ENCODE measurements at regions not wholly inside any gene's neighbourhood (a gene's known extent, or its start where the extent isn't known, plus 50 kb on each side); places are given as distances from the start of the nearest gene placed in this dataset.

DNA sequence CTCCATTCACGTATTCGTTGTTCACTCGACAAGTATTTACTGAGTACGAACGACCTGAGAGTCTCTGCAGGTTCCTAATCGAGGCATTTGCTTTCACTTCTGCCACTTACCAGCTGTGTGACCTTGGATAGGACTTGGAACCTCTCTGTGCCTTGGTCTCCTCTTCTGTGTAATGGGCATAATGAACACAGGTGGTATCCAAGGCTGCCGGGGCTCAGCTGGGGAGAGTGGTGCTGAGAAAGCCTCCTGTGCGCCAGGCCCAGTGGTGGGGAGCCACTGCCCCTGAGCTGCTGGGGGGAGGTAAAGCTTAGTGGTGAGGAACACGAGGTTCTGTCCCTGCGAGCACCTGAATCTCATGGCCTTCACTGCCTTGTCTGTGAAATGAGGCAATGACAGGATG lies 150.7 kb downstream of the IRF8 start:
- no TSS peak for BruUV-seq (replicated peaks)
- peaks cover 2 to 19% of the 10 kb centered on the region in 2 experiments for H3K27me3 ChIP-seq (ENCODE audit: control insufficient read depth in 2 of 2, insufficient read depth in 2 of 2, low read length in 2 of 2)
- TF ChIP-seq POLR2AphosphoS5 (IDR thresholded peaks at IDR 0.05; ENCODE audit: insufficient read depth, low read depth, low read length) (no peak), EZH2 (IDR thresholded peaks at IDR 0.05; ENCODE audit: borderline replicate concordance, low read depth, low read length, severe bottlenecking) (no peak), MYC (IDR thresholded peaks at IDR 0.05; ENCODE audit: low read depth, low read length) (no peak), JUN (IDR thresholded peaks at IDR 0.05; ENCODE audit: borderline replicate concordance, insufficient read depth, insufficient read length, low read depth) (no peak), FOS (IDR thresholded peaks at IDR 0.05; ENCODE audit: borderline replicate concordance, insufficient read depth, low read length) (no peak), GATA2 (IDR thresholded peaks at IDR 0.05; ENCODE audit: insufficient read depth, insufficient read length, low read depth, low read length) (no peak), POLR2A (IDR thresholded peaks at IDR 0.05; ENCODE audit: low read depth, low read length) (no peak)
- TF ChIP-seq, protein P1, sequence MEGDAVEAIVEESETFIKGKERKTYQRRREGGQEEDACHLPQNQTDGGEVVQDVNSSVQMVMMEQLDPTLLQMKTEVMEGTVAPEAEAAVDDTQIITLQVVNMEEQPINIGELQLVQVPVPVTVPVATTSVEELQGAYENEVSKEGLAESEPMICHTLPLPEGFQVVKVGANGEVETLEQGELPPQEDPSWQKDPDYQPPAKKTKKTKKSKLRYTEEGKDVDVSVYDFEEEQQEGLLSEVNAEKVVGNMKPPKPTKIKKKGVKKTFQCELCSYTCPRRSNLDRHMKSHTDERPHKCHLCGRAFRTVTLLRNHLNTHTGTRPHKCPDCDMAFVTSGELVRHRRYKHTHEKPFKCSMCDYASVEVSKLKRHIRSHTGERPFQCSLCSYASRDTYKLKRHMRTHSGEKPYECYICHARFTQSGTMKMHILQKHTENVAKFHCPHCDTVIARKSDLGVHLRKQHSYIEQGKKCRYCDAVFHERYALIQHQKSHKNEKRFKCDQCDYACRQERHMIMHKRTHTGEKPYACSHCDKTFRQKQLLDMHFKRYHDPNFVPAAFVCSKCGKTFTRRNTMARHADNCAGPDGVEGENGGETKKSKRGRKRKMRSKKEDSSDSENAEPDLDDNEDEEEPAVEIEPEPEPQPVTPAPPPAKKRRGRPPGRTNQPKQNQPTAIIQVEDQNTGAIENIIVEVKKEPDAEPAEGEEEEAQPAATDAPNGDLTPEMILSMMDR (IDR thresholded peaks at IDR 0.05; ENCODE audit: extremely low read depth in 1 of 2, insufficient read depth in 1 of 2, low read depth in 1 of 2, low read length in 2 of 2), result no peak
- TF ChIP-seq, protein P2, sequence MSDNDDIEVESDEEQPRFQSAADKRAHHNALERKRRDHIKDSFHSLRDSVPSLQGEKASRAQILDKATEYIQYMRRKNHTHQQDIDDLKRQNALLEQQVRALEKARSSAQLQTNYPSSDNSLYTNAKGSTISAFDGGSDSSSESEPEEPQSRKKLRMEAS (IDR thresholded peaks at IDR 0.05; ENCODE audit: insufficient read depth, insufficient read length), result no peak
- intact Hi-C loops (cut with micrococcal nuclease), result no loop called here
- no peaks in the 10 kb centered on the region for H4K20me1 ChIP-seq (replicated peaks; ENCODE audit: control insufficient read depth, extremely low read depth, insufficient read depth, low read length)
- no peaks in the 10 kb centered on the region for H3K36me3 ChIP-seq (ENCODE audit: control insufficient read depth in 2 of 2, extremely low read depth in 1 of 2, insufficient read depth in 2 of 2, low read length in 2 of 2)
- ChIA-PET CTCF (interaction anchor here (0.7 to 2.0 kb wide), 5 partner anchors 12 to 468 kb away, joined by 3 to 6 read pairs (median 3); no protein-coding TSS in a partner anchor), POLR2A (no interaction called here)
- FAIRE-seq (no peak), DNase-seq (ENCODE audit: low read depth, low spot score) (no peak)
- H3K4me2 ChIP-seq (ENCODE audit: insufficient read depth, low read length), result no peak overlapping the region
- dilution Hi-C loops (cut with MboI; ENCODE audit: extremely low pct_ligation_motif_present, low sequenced_read_pairs), result no loop called here
- no peak overlapping the region for H2AFZ ChIP-seq (ENCODE audit: low read depth, low read length)
- H3K79me2 ChIP-seq (ENCODE audit: control insufficient read depth, insufficient read depth, low read length), result no peaks in the 10 kb centered on the region
- H3K9me1 ChIP-seq (replicated peaks; ENCODE audit: control insufficient read depth, extremely low read depth, insufficient read depth, low read length), result no peaks in the 10 kb centered on the region
- H3K9ac ChIP-seq (replicated peaks; ENCODE audit: extremely low read depth, insufficient read depth, low read length), result no peak overlapping the region
- H3K4me3 ChIP-seq (replicated peaks in 1 of 3; ENCODE audit: insufficient read depth in 1 of 3, low read depth in 1 of 3, low read length in 3 of 3), result no peak overlapping the region
- H3K4me1 ChIP-seq (ENCODE audit: control insufficient read depth, extremely low read depth, insufficient read depth, low read length), result no peaks in the 10 kb centered on the region
- no peaks in the 10 kb centered on the region for H3K9me3 ChIP-seq (replicated peaks; ENCODE audit: control insufficient read depth, insufficient read depth, low read length)
- no peak overlapping the region for H3K27ac ChIP-seq (ENCODE audit: insufficient read depth, low read depth, low read length)

Data from endothelial cell of umbilical vein (primary cell).